CD4-positive, alpha-beta memory T cell (primary cell): ENCODE measurements at regions not wholly inside any gene's neighbourhood (a gene's known extent, or its start where the extent isn't known, plus 50 kb on each side); places are given as distances from the start of the nearest gene placed in this dataset.

Experiments used
- CTCF ChIA-PET: fragments of 350-600 bp; sonication (Branson Sonifier 250); formaldehyde crosslinking; loops from one replicate; lab custom pipeline; 2021; ENCODE audit warnings: inconsistent platforms; ENCODE audit not compliant: partially characterized antibody; lab: Charles Lee
- POLR2A ChIA-PET: fragments of 350-600 bp; sonication (Branson Sonifier 250); formaldehyde crosslinking; loops from one replicate; lab custom pipeline; 2021; ENCODE audit not compliant: partially characterized antibody; lab: Charles Lee
- DNase-seq, 5 donors: peaks; one replicate each; pipeline versions ENCODE4 v3.0.0 to v3.0.0-alpha.2; 2020 to 2022; ENCODE audit warnings: mixed read lengths in 1 of 5
- H3K27ac ChIP-seq: one replicate; pipeline ENCODE4 v1.7.0; 2013; ENCODE audit warnings: low read depth, low read length
- H3K27me3 ChIP-seq: 2 replicates; pipeline ENCODE4 v1.7.0; 2013; ENCODE audit warnings: mild to moderate bottlenecking, low read length, moderate library complexity; ENCODE audit not compliant: insufficient read depth
- H3K36me3 ChIP-seq: 2 replicates; pipeline ENCODE4 v1.7.0; 2013; ENCODE audit warnings: mild to moderate bottlenecking, low read length, moderate library complexity; ENCODE audit not compliant: insufficient read depth
- H3K4me1 ChIP-seq: 2 replicates; pipeline ENCODE4 v1.7.0; 2013; ENCODE audit warnings: mild to moderate bottlenecking, low read length, moderate library complexity; ENCODE audit not compliant: insufficient read depth
- H3K4me3 ChIP-seq, 2 donors: one replicate each; pipeline ENCODE4 v1.7.0; 2013; ENCODE audit warnings: low read length in 2 of 2, mild to moderate bottlenecking in 1 of 2
- H3K9me3 ChIP-seq, 2 donors: one replicate each; pipeline ENCODE4 v1.7.0; 2013; ENCODE audit warnings: low read length in 2 of 2, control low read depth in 1 of 2; ENCODE audit not compliant: control insufficient read depth in 1 of 2
- H3K27ac Mint-ChIP-seq, 7 donors: one replicate each; pipeline ENCODE4 v1.8.0; 2020 to 2021; ENCODE audit warnings: mixed read lengths in 7 of 7, mild to moderate bottlenecking in 6 of 7, inconsistent platforms in 3 of 7, moderate library complexity in 3 of 7
- H3K27me3 Mint-ChIP-seq, 2 donors: one replicate each; pipeline ENCODE4 v1.8.0; 2020 to 2021; ENCODE audit warnings: mixed read lengths in 2 of 2
- H3K36me3 Mint-ChIP-seq, 2 donors: one replicate each; pipeline ENCODE4 v1.8.0; 2020 to 2021; ENCODE audit warnings: mixed read lengths in 2 of 2, inconsistent platforms in 1 of 2, mild to moderate bottlenecking in 1 of 2
- H3K4me1 Mint-ChIP-seq, 4 donors: one replicate each; pipeline ENCODE4 v1.8.0; 2020 to 2021; ENCODE audit warnings: mixed read lengths in 4 of 4, mild to moderate bottlenecking in 1 of 4
- H3K4me3 Mint-ChIP-seq, 8 donors: one replicate each; pipeline ENCODE4 v1.8.0; 2020 to 2021; ENCODE audit warnings: mixed read lengths in 8 of 8, mild to moderate bottlenecking in 7 of 8, moderate library complexity in 6 of 8, inconsistent platforms in 3 of 8
- H3K9me3 Mint-ChIP-seq, 8 donors: one replicate each; pipeline ENCODE4 v1.8.0; 2020 to 2021; ENCODE audit warnings: mixed read lengths in 8 of 8, mild to moderate bottlenecking in 5 of 8, inconsistent platforms in 3 of 8, moderate library complexity in 1 of 8
- intact Hi-C: fragments of 100-400 bp; cut with micrococcal nuclease; formaldehyde crosslinking; loops from one replicate; pipeline ENCODE4 v1.15.1; 2023

- Mint-ChIP-seq H3K9me3 (no peaks in the 10 kb centered on the region), H3K27me3 (no peaks in the 10 kb centered on the region), H3K4me1 (no peaks in the 10 kb centered on the region), H3K27ac (no peak overlapping the region), H3K4me3 (no peak overlapping the region), H3K36me3 (no peaks in the 10 kb centered on the region)
- CTCF ChIA-PET, result no interaction called here
- intact Hi-C loops, result no loop called here
- no peaks in the 10 kb centered on the region for H3K27me3 ChIP-seq
- H3K4me3 ChIP-seq, result no peak overlapping the region
- no peaks in the 10 kb centered on the region for H3K36me3 ChIP-seq
- no peak for DNase-seq
- no peaks in the 10 kb centered on the region for H3K9me3 ChIP-seq
- H3K4me1 ChIP-seq, result no peaks in the 10 kb centered on the region
- H3K27ac ChIP-seq, result no peak overlapping the region
- POLR2A ChIA-PET, result no interaction called here
These were observed 108.7 kb upstream of the ACTRT2 start for GRCh38 chr1:2912424-2913061.

- ChIA-PET CTCF (no interaction called here), POLR2A (no interaction called here)
- no peaks in the 10 kb centered on the region for H3K36me3 Mint-ChIP-seq
These were observed 108.2 kb upstream of the ACTRT2 start for GRCh38 chr1:2913091-2913490.

GRCh38 chr1:2914702-2915101, 106.6 kb upstream of the ACTRT2 start:
- Mint-ChIP-seq H3K9me3 (peaks cover 0 to 2% (median 0%) of the 10 kb centered on the region in 8 donors), H3K4me1 (no peaks in the 10 kb centered on the region), H3K36me3 (no peaks in the 10 kb centered on the region), H3K27me3 (no peaks in the 10 kb centered on the region), H3K4me3 (no peak overlapping the region), H3K27ac (no peak overlapping the region)
- CTCF ChIA-PET, result no interaction called here
- no peak overlapping the region for H3K27ac ChIP-seq
- H3K27me3 ChIP-seq, result no peaks in the 10 kb centered on the region
- intact Hi-C loops, result loop anchor here (5.0 kb wide), 1 partner anchor 502 kb away; the partner anchor contains the start of gene PEX10
- no peaks in the 10 kb centered on the region for H3K36me3 ChIP-seq
- H3K9me3 ChIP-seq, result no peaks in the 10 kb centered on the region
- no peaks in the 10 kb centered on the region for H3K4me1 ChIP-seq
- POLR2A ChIA-PET, result no interaction called here
- no peak for DNase-seq
- H3K4me3 ChIP-seq, result no peak overlapping the region

More at GRCh38 chr1:2913091-2913490, 108.2 kb upstream of the ACTRT2 start:
- intact Hi-C loops, result no loop called here
- H3K9me3 ChIP-seq, result no peaks in the 10 kb centered on the region
- Mint-ChIP-seq H3K9me3 (no peaks in the 10 kb centered on the region), H3K27me3 (no peaks in the 10 kb centered on the region), H3K4me1 (no peaks in the 10 kb centered on the region), H3K27ac (no peak overlapping the region), H3K4me3 (no peak overlapping the region)
- no peak for DNase-seq
- H3K4me1 ChIP-seq, result no peaks in the 10 kb centered on the region
- no peak overlapping the region for H3K27ac ChIP-seq
- no peaks in the 10 kb centered on the region for H3K36me3 ChIP-seq
- H3K4me3 ChIP-seq, result no peak overlapping the region
- no peaks in the 10 kb centered on the region for H3K27me3 ChIP-seq

GRCh38 chr1:2916153-2916552, 105.1 kb upstream of the ACTRT2 start:
- ChIA-PET CTCF (no interaction called here), POLR2A (no interaction called here)
- Mint-ChIP-seq H3K27me3 (no peaks in the 10 kb centered on the region), H3K4me1 (no peaks in the 10 kb centered on the region), H3K4me3 (no peak overlapping the region), H3K36me3 (no peaks in the 10 kb centered on the region), H3K27ac (peak overlapping the region in 2 of 7 donors; percentile 1 to 68), H3K9me3 (peaks cover 0 to 2% (median 0%) of the 10 kb centered on the region in 8 donors)
- intact Hi-C loops, result loop anchor here (5.0 kb wide), 1 partner anchor 504 kb away; the partner anchor contains the start of gene PEX10
- H3K4me3 ChIP-seq, result no peak overlapping the region
- no peaks in the 10 kb centered on the region for H3K9me3 ChIP-seq
- no peak overlapping the region for H3K27ac ChIP-seq
- no peaks in the 10 kb centered on the region for H3K36me3 ChIP-seq
- no peaks in the 10 kb centered on the region for H3K27me3 ChIP-seq
- no peaks in the 10 kb centered on the region for H3K4me1 ChIP-seq
- no peak for DNase-seq

- intact Hi-C loops, result loop anchor here (5.0 kb wide), 1 partner anchor 504 kb away; the partner anchor contains the start of gene PEX10
- Histone ChIP-seq H3K36me3 (no peaks in the 10 kb centered on the region), H3K27ac (no peak overlapping the region), H3K27me3 (no peaks in the 10 kb centered on the region), H3K4me3 (no peak overlapping the region), H3K9me3 (no peaks in the 10 kb centered on the region), H3K4me1 (no peaks in the 10 kb centered on the region)
- H3K27me3 Mint-ChIP-seq, result no peaks in the 10 kb centered on the region
- H3K4me3 Mint-ChIP-seq, result no peak overlapping the region
- CTCF ChIA-PET, result no interaction called here
- H3K36me3 Mint-ChIP-seq, result no peaks in the 10 kb centered on the region
- H3K9me3 Mint-ChIP-seq, result peaks cover 0 to 2% (median 0%) of the 10 kb centered on the region in 8 donors
- POLR2A ChIA-PET, result no interaction called here
- H3K4me1 Mint-ChIP-seq, result no peaks in the 10 kb centered on the region
- no peak overlapping the region for H3K27ac Mint-ChIP-seq
- DNase-seq, result no peak
These were observed 104.6 kb upstream of the ACTRT2 start for GRCh38 chr1:2916706-2917105.

- peaks cover 0 to 4% (median 0%) of the 10 kb centered on the region in 4 donors for H3K4me1 Mint-ChIP-seq
- ChIA-PET POLR2A (no interaction called here), CTCF (no interaction called here)
- peaks cover 0 to 2% (median 0%) of the 10 kb centered on the region in 8 donors for H3K9me3 Mint-ChIP-seq
- Histone ChIP-seq H3K36me3 (no peaks in the 10 kb centered on the region), H3K27ac (no peak overlapping the region), H3K27me3 (no peaks in the 10 kb centered on the region), H3K9me3 (no peaks in the 10 kb centered on the region), H3K4me1 (no peaks in the 10 kb centered on the region), H3K4me3 (no peak overlapping the region)
- H3K36me3 Mint-ChIP-seq, result no peaks in the 10 kb centered on the region
- intact Hi-C loops, result loop anchor here (5.0 kb wide), 1 partner anchor 505 kb away; the partner anchor contains the start of gene PEX10
- no peak for DNase-seq
- H3K27me3 Mint-ChIP-seq, result no peaks in the 10 kb centered on the region
- no peak overlapping the region for H3K27ac Mint-ChIP-seq
- no peak overlapping the region for H3K4me3 Mint-ChIP-seq
These were observed 104.0 kb upstream of the ACTRT2 start for GRCh38 chr1:2917284-2917683.

- Mint-ChIP-seq H3K27me3 (no peaks in the 10 kb centered on the region), H3K4me3 (no peak overlapping the region), H3K36me3 (no peaks in the 10 kb centered on the region), H3K4me1 (peaks cover 0 to 5% (median 0%) of the 10 kb centered on the region in 4 donors), H3K9me3 (peaks cover 0 to 2% (median 0%) of the 10 kb centered on the region in 8 donors), H3K27ac (no peak overlapping the region)
- POLR2A ChIA-PET, result no interaction called here
- Histone ChIP-seq H3K27me3 (no peaks in the 10 kb centered on the region), H3K36me3 (no peaks in the 10 kb centered on the region), H3K4me1 (no peaks in the 10 kb centered on the region), H3K4me3 (no peak overlapping the region), H3K27ac (no peak overlapping the region), H3K9me3 (no peaks in the 10 kb centered on the region)
- DNase-seq, result no peak
- CTCF ChIA-PET, result no interaction called here
- intact Hi-C loops, result loop anchor here (5.0 kb wide), 1 partner anchor 506 kb away; the partner anchor contains the start of gene PEX10
These were observed 102.8 kb upstream of the ACTRT2 start for GRCh38 chr1:2918441-2918840.
